ENCODE measurements at regions not wholly inside any gene's neighbourhood (a gene's known extent, or its start where the extent isn't known, plus 50 kb on each side); places are given as distances from the start of the nearest gene placed in this dataset.

- Histone ChIP-seq H2BK20ac (ENCODE audit: low read length) (no peak overlapping the region), H2AFZ (ENCODE audit: low read length) (no peak overlapping the region), H4K8ac (ENCODE audit: extremely low read depth, insufficient read depth, low read length) (no peak overlapping the region), H3K79me2 (ENCODE audit: control insufficient read depth in 1 of 2, insufficient read depth in 2 of 2, low read length in 2 of 2) (no peaks in the 10 kb centered on the region), H3K4ac (replicated peaks; ENCODE audit: insufficient read length, low read depth, low read length) (no peak overlapping the region), H3K4me3 (ENCODE audit: extremely low read depth in 1 of 4, insufficient read depth in 2 of 4, low read depth in 3 of 4, low read length in 4 of 4) (no peak overlapping the region), H3K4me2 (ENCODE audit: insufficient read depth in 1 of 2, low read depth in 2 of 2, low read length in 2 of 2) (no peak overlapping the region), H4K20me1 (replicated peaks in 1 of 2; ENCODE audit: control insufficient read depth in 1 of 2, insufficient read depth in 2 of 2, low read length in 2 of 2) (no peaks in the 10 kb centered on the region), H3K27me3 (replicated peaks in 1 of 4; ENCODE audit: control insufficient read depth in 3 of 4, extremely low read depth in 1 of 4, insufficient read depth in 3 of 4, low read length in 3 of 4) (no peaks in the 10 kb centered on the region), H3K79me1 (ENCODE audit: low read depth, low read length) (no peaks in the 10 kb centered on the region), H4K91ac (replicated peaks; ENCODE audit: insufficient read length, low read length) (no peak overlapping the region), H3K18ac (ENCODE audit: extremely low read depth, low read length) (no peak overlapping the region), H3K23me2 (ENCODE audit: low read depth, low read length) (no peaks in the 10 kb centered on the region), H3K4me1 (replicated peaks in 1 of 4; ENCODE audit: control insufficient read depth in 3 of 4, insufficient read depth in 4 of 4, low read length in 3 of 4) (no peaks in the 10 kb centered on the region; a peak in 1 of 7 replicates), H2AK5ac (ENCODE audit: low read depth, low read length) (no peak overlapping the region), H2BK12ac (ENCODE audit: low read depth, low read length) (no peak overlapping the region), H3K27ac (ENCODE audit: low read depth, low read length) (no peak overlapping the region), H3K36me3 (ENCODE audit: control insufficient read depth in 2 of 4, insufficient read depth in 4 of 4, low read length in 3 of 4) (no peaks in the 10 kb centered on the region), H3K9me3 (ENCODE audit: insufficient read depth in 2 of 2, low read depth in 1 of 2, low read length in 1 of 2) (no peaks in the 10 kb centered on the region), H3K14ac (ENCODE audit: insufficient read length) (no peak overlapping the region), H2BK15ac (ENCODE audit: low read length) (no peak overlapping the region), H4K5ac (ENCODE audit: insufficient read length, low read depth, low read length) (no peak overlapping the region), H2BK5ac (ENCODE audit: low read depth, low read length) (no peak overlapping the region), H3K56ac (replicated peaks; ENCODE audit: insufficient read length, low read depth, low read length) (no peak overlapping the region), H3K23ac (ENCODE audit: insufficient read length) (no peak overlapping the region), H2BK120ac (replicated peaks; ENCODE audit: low read depth, low read length) (no peak overlapping the region), H3K9ac (replicated peaks in 1 of 4; ENCODE audit: extremely low read depth in 1 of 4, low read depth in 3 of 4, low read length in 3 of 4) (no peak overlapping the region)
- ChIA-PET POLR2A (ENCODE audit: partially characterized antibody) (no interaction called here), CTCF (ENCODE audit: partially characterized antibody) (interaction anchor here (0.6 kb wide), 1 partner anchor 1516 kb away, joined by 5 read pairs; no protein-coding TSS in a partner anchor)
- FAIRE-seq (no peak), DNase-seq (ENCODE audit: low read depth in 1 of 2, low spot score in 2 of 2) (no peak)
- WGBS, 2 experiments (ENCODE audit: extremely low coverage in 1 of 2, insufficient coverage in 1 of 2, insufficient read length in 1 of 2, insufficient replicate concordance in 2 of 2, low coverage in 1 of 2, low lambda C conversion rate in 2 of 2, missing lambda C conversion rate in 1 of 2), result 81% methylated on average over 5 of the region's 5 CpGs; no CpG with 5 or more reads in 1 of the 2 experiments
- TF ChIP-seq CBX8 (IDR thresholded peaks at IDR 0.05; ENCODE audit: borderline replicate concordance, low read depth, low read length) (no peak), RBBP5 (IDR thresholded peaks at IDR 0.05; ENCODE audit: borderline replicate concordance, low read depth, low read length) (no peak), CHD2 (IDR thresholded peaks at IDR 0.05; ENCODE audit: low read length) (no peak), RNF2 (IDR thresholded peaks at IDR 0.05; ENCODE audit: borderline replicate concordance, low read depth, low read length, missing control alignments, poor library complexity, severe bottlenecking) (no peak), SP2 (IDR thresholded peaks at IDR 0.05; ENCODE audit: low read length) (no peak), KDM1A (IDR thresholded peaks at IDR 0.05; ENCODE audit: borderline replicate concordance, low read length) (no peak), HDAC2 (IDR thresholded peaks at IDR 0.05; ENCODE audit: borderline replicate concordance in 1 of 2, low read depth in 2 of 2, low read length in 2 of 2) (no peak), KDM4A (IDR thresholded peaks at IDR 0.05; ENCODE audit: low read depth, low read length, severe bottlenecking) (no peak), CHD1 (IDR thresholded peaks at IDR 0.05; ENCODE audit: low read depth, low read length) (no peak), CTBP2 (IDR thresholded peaks at IDR 0.05; ENCODE audit: borderline replicate concordance, insufficient read depth, insufficient read length, low read length) (no peak), NRF1 (IDR thresholded peaks at IDR 0.05; ENCODE audit: low read depth, low read length) (no peak), TAF7 (optimal IDR thresholded peaks at IDR 0.05; ENCODE audit: borderline replicate concordance, low read depth, low read length) (no peak)
These were observed 535.9 kb downstream of the TFEC start for GRCh38 chr7:115494529-115495147.
